WTC11 (cell line): ENCODE measurements at regions not wholly inside any gene's neighbourhood (a gene's known extent, or its start where the extent isn't known, plus 50 kb on each side); places are given as distances from the start of the nearest gene placed in this dataset.

Experiments
- ATAC-seq: fragments of 200-7000 bp; cut with Tn5 transposase; 2 replicates; pipeline ENCODE4 v1.10.0; 2021; ENCODE audit warnings: mild to moderate bottlenecking, moderate library complexity
- CTCF ChIA-PET: fragments of 300-600 bp; sonication (Branson Sonifier 250); formaldehyde crosslinking; loops from one replicate; lab custom pipeline; 2021; ENCODE audit warnings: antibody characterized with exemption; lab: Charles Lee
- POLR2A ChIA-PET: fragments of 350-600 bp; sonication (Branson Sonifier 250); formaldehyde crosslinking; loops from one replicate; lab custom pipeline; 2021; ENCODE audit warnings: antibody characterized with exemption; lab: Charles Lee
- DNase-seq: peaks from one replicate; pipeline ENCODE4 v3.0.0; 2021; ENCODE audit warnings: low spot score
- H3K27ac Mint-ChIP-seq: 2 replicates; pipeline ENCODE4 v1.8.0; 2021; ENCODE audit warnings: mixed read lengths
- H3K27me3 Mint-ChIP-seq: 2 replicates; pipeline ENCODE4 v1.8.0; 2021; ENCODE audit warnings: low read depth, mild to moderate bottlenecking, moderate library complexity, mixed read lengths
- H3K36me3 Mint-ChIP-seq: 2 replicates; pipeline ENCODE4 v1.8.0; 2021; ENCODE audit warnings: mixed read lengths
- H3K4me1 Mint-ChIP-seq: 2 replicates; pipeline ENCODE4 v1.8.0; 2022; ENCODE audit warnings: mixed read lengths
- H3K4me3 Mint-ChIP-seq: 2 replicates; pipeline ENCODE4 v1.8.0; 2021; ENCODE audit warnings: mild to moderate bottlenecking, moderate library complexity, mixed read lengths
- H3K9me3 Mint-ChIP-seq: 2 replicates; pipeline ENCODE4 v1.8.0; 2021; ENCODE audit warnings: mixed read lengths
- ETV6 ChIP-seq: sonication (generic); formaldehyde crosslinking; IDR thresholded peaks from 2 replicates; pipeline ENCODE4 v1.8.1; 2022; ENCODE audit warnings: mild to moderate bottlenecking, missing genetic modification reagents
- HMGXB4 ChIP-seq: sonication (generic); formaldehyde crosslinking; IDR thresholded peaks from 2 replicates; pipeline ENCODE4 v1.8.1; 2023; ENCODE audit warnings: mild to moderate bottlenecking, moderate library complexity, missing genetic modification reagents
- JUN ChIP-seq: sonication (generic); formaldehyde crosslinking; IDR thresholded peaks from 2 replicates; pipeline ENCODE4 v1.8.0; 2023; ENCODE audit warnings: mild to moderate bottlenecking, missing genetic modification reagents
- MAX ChIP-seq: sonication (generic); formaldehyde crosslinking; IDR thresholded peaks from 2 replicates; pipeline ENCODE4 v1.8.0; 2022; ENCODE audit warnings: mild to moderate bottlenecking, missing genetic modification reagents
- MXD4 ChIP-seq: fragments of 250-450 bp; sonication (Bioruptor Pico); IDR thresholded peaks from 2 replicates; pipeline ENCODE4 v1.8.0; 2021; ENCODE audit warnings: mild to moderate bottlenecking, moderate library complexity, borderline replicate concordance
- MYBL2 ChIP-seq: sonication (generic); formaldehyde crosslinking; IDR thresholded peaks from 2 replicates; pipeline ENCODE4 v1.8.1; 2023; ENCODE audit warnings: mild to moderate bottlenecking, moderate library complexity, missing genetic modification reagents
- PRRX2 ChIP-seq: fragments of 250-450 bp; sonication (Bioruptor Pico); IDR thresholded peaks from 2 replicates; pipeline ENCODE4 v1.8.0; 2021; ENCODE audit warnings: mild to moderate bottlenecking
- RELA ChIP-seq: sonication (generic); formaldehyde crosslinking; IDR thresholded peaks from 2 replicates; pipeline ENCODE4 v1.8.1; 2022; ENCODE audit warnings: missing genetic modification reagents, mild to moderate bottlenecking, borderline replicate concordance
- SMAD3 ChIP-seq: sonication (generic); formaldehyde crosslinking; IDR thresholded peaks from 2 replicates; pipeline ENCODE4 v1.8.0; 2022; ENCODE audit warnings: missing genetic modification reagents, mild to moderate bottlenecking, borderline replicate concordance
- SMAD4 ChIP-seq: sonication (generic); formaldehyde crosslinking; IDR thresholded peaks from 2 replicates; pipeline ENCODE4 v1.8.0; 2022; ENCODE audit warnings: mild to moderate bottlenecking, missing genetic modification reagents
- SP1 ChIP-seq: sonication (generic); formaldehyde crosslinking; conservative IDR thresholded peaks from 2 replicates; pipeline ENCODE4 v1.8.1; 2022; ENCODE audit warnings: missing genetic modification reagents
- TP53 ChIP-seq: sonication (generic); formaldehyde crosslinking; IDR thresholded peaks from 2 replicates; pipeline ENCODE4 v1.8.1; 2023; ENCODE audit warnings: mild to moderate bottlenecking, missing genetic modification reagents
- ZBTB43 ChIP-seq: sonication (generic); formaldehyde crosslinking; IDR thresholded peaks from 2 replicates; pipeline ENCODE4 v1.8.1; 2023; ENCODE audit warnings: mild to moderate bottlenecking, missing genetic modification reagents
- ZNF121 ChIP-seq: sonication (generic); formaldehyde crosslinking; IDR thresholded peaks from 2 replicates; pipeline ENCODE4 v1.8.0; 2023; ENCODE audit warnings: missing genetic modification reagents
- ZNF532 ChIP-seq: fragments of 250-450 bp; sonication (Bioruptor Pico); IDR thresholded peaks from 2 replicates; pipeline ENCODE4 v1.9.0; 2021; ENCODE audit warnings: mild to moderate bottlenecking, borderline replicate concordance
- ZSCAN18 ChIP-seq: fragments of 250-450 bp; sonication (Bioruptor Pico); IDR thresholded peaks from 2 replicates; pipeline ENCODE4 v2.1.2; 2022; ENCODE audit warnings: mild to moderate bottlenecking, moderate library complexity
- TF ChIP-seq, protein P1 (sequence below): sonication (generic); formaldehyde crosslinking; conservative IDR thresholded peaks from 2 replicates; pipeline ENCODE4 v1.8.1; 2022; ENCODE audit warnings: mild to moderate bottlenecking, missing genetic modification reagents
- TF ChIP-seq, protein P2 (sequence below): sonication (generic); formaldehyde crosslinking; IDR thresholded peaks from 2 replicates; pipeline ENCODE4 v1.8.0; 2023; ENCODE audit warnings: mild to moderate bottlenecking, missing genetic modification reagents

GRCh38 chrX:125522752-125523151, 203.1 kb downstream of the TEX13C start (continued):
- TF ChIP-seq PRRX2 = no peak

- Mint-ChIP-seq H3K27me3 (no peaks in the 10 kb centered on the region), H3K9me3 (peaks cover 9% of the 10 kb centered on the region), H3K4me3 (no peak overlapping the region), H3K27ac (no peak overlapping the region), H3K36me3 (0 out of 2 replicates have a peak, but pooled peaks cover 4% of the 10 kb centered on the region), H3K4me1 (no peaks in the 10 kb centered on the region)
- CTCF ChIA-PET = no interaction called here
- POLR2A ChIA-PET = no interaction called here
- no peak for DNase-seq
- TF ChIP-seq ZNF121 = no peak
- TF ChIP-seq, protein P1, sequence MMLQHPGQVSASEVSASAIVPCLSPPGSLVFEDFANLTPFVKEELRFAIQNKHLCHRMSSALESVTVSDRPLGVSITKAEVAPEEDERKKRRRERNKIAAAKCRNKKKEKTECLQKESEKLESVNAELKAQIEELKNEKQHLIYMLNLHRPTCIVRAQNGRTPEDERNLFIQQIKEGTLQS (CRISPR knock-in tag) = no peak
- no peak for TF ChIP-seq ETV6
- TF ChIP-seq ZSCAN18 (CRISPR knock-in tag) = no peak
- TF ChIP-seq RELA = no peak
- no peak for TF ChIP-seq MXD4 (CRISPR knock-in tag)
- TF ChIP-seq SP1 = no peak
- TF ChIP-seq JUN (CRISPR knock-in tag) = no peak
- no peak for TF ChIP-seq ZNF532 (CRISPR knock-in tag)
- no peak for ATAC-seq
These were observed 212.9 kb downstream of the TEX13C start for GRCh38 chrX:125532411-125533089.

GRCh38 chrX:125533352-125533751, 213.7 kb downstream of the TEX13C start:
- H3K4me3 Mint-ChIP-seq = no peak overlapping the region
- POLR2A ChIA-PET = no interaction called here
- H3K9me3 Mint-ChIP-seq = peaks cover 15% of the 10 kb centered on the region
- CTCF ChIA-PET = no interaction called here
- no peak overlapping the region for H3K27ac Mint-ChIP-seq
- TF ChIP-seq SMAD4 (CRISPR knock-in tag) = no peak
- ATAC-seq = no peak
- no peaks in the 10 kb centered on the region for H3K4me1 Mint-ChIP-seq
- no peaks in the 10 kb centered on the region for H3K27me3 Mint-ChIP-seq
- peaks cover 4% of the 10 kb centered on the region; the same call in 1 of the 2 replicates for H3K36me3 Mint-ChIP-seq
- no peak for DNase-seq

- peaks cover 7% of the 10 kb centered on the region for H3K4me1 Mint-ChIP-seq
- H3K4me3 Mint-ChIP-seq = no peak overlapping the region
- peaks cover 40% of the 10 kb centered on the region for H3K9me3 Mint-ChIP-seq
- no peak overlapping the region for H3K27ac Mint-ChIP-seq
- POLR2A ChIA-PET = no interaction called here
- H3K36me3 Mint-ChIP-seq = peaks cover 3% of the 10 kb centered on the region; the same call in 1 of the 2 replicates
- CTCF ChIA-PET = no interaction called here
- no peak for DNase-seq
- ATAC-seq = no peak
- H3K27me3 Mint-ChIP-seq = no peaks in the 10 kb centered on the region; the same call in 1 of the 2 replicates
- TF ChIP-seq JUN (CRISPR knock-in tag) (no peak), HMGXB4 (CRISPR knock-in tag) (no peak), TP53 (CRISPR knock-in tag) (no peak), MXD4 (CRISPR knock-in tag) (no peak), MYBL2 (no peak), ZBTB43 (CRISPR knock-in tag) (no peak), SMAD3 (CRISPR knock-in tag) (no peak), MAX (CRISPR knock-in tag) (no peak)
- TF ChIP-seq, protein P2, sequence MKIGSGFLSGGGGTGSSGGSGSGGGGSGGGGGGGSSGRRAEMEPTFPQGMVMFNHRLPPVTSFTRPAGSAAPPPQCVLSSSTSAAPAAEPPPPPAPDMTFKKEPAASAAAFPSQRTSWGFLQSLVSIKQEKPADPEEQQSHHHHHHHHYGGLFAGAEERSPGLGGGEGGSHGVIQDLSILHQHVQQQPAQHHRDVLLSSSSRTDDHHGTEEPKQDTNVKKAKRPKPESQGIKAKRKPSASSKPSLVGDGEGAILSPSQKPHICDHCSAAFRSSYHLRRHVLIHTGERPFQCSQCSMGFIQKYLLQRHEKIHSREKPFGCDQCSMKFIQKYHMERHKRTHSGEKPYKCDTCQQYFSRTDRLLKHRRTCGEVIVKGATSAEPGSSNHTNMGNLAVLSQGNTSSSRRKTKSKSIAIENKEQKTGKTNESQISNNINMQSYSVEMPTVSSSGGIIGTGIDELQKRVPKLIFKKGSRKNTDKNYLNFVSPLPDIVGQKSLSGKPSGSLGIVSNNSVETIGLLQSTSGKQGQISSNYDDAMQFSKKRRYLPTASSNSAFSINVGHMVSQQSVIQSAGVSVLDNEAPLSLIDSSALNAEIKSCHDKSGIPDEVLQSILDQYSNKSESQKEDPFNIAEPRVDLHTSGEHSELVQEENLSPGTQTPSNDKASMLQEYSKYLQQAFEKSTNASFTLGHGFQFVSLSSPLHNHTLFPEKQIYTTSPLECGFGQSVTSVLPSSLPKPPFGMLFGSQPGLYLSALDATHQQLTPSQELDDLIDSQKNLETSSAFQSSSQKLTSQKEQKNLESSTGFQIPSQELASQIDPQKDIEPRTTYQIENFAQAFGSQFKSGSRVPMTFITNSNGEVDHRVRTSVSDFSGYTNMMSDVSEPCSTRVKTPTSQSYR (CRISPR knock-in tag) = no peak
These were observed 224.5 kb downstream of the TEX13C start for GRCh38 chrX:125544031-125544660.
